HG03460 (cell line): ENCODE measurements at regions not wholly inside any gene's neighbourhood (a gene's known extent, or its start where the extent isn't known, plus 50 kb on each side); places are given as distances from the start of the nearest gene placed in this dataset.

Experiments
- ATAC-seq: cut with Tn5 transposase; IDR thresholded peaks from one replicate; pipeline ENCODE4 v1.9.1; 2021; ENCODE audit not compliant: unreplicated experiment

- ATAC-seq, result peak; percentile 82
These were observed 209.4 kb upstream of the TRIB2 start for GRCh38 chr2:12507295-12507694.

GRCh38 chr2:12510070-12510469 lies 206.7 kb upstream of the TRIB2 start:
- no peak for ATAC-seq

GRCh38 chr2:12513339-12513738 lies 203.4 kb upstream of the TRIB2 start:
- ATAC-seq, result no peak

- ATAC-seq, result no peak
These were observed 202.6 kb upstream of the TRIB2 start for GRCh38 chr2:12514168-12514567.

- no peak for ATAC-seq
These were observed 201.9 kb upstream of the TRIB2 start for GRCh38 chr2:12514631-12515437.

GRCh38 chr2:12515871-12516270 lies 200.9 kb upstream of the TRIB2 start:
- ATAC-seq, result no peak

- no peak for ATAC-seq
These were observed 183.3 kb upstream of the TRIB2 start for GRCh38 chr2:12533337-12534005.

- no peak for ATAC-seq
These were observed 182.0 kb upstream of the TRIB2 start for GRCh38 chr2:12534646-12535263.

- no peak for ATAC-seq
These were observed 179.8 kb upstream of the TRIB2 start for GRCh38 chr2:12536976-12537375.

GRCh38 chr2:12538138-12538694 lies 178.5 kb upstream of the TRIB2 start:
- ATAC-seq, result no peak

GRCh38 chr2:12539336-12539735 lies 177.4 kb upstream of the TRIB2 start:
- no peak for ATAC-seq

GRCh38 chr2:12539776-12540562 lies 176.8 kb upstream of the TRIB2 start:
- ATAC-seq, result no peak

- ATAC-seq, result no peak
These were observed 173.4 kb upstream of the TRIB2 start for GRCh38 chr2:12543076-12543977.

GRCh38 chr2:12543978-12544558 lies 172.7 kb upstream of the TRIB2 start:
- no peak for ATAC-seq

GRCh38 chr2:12547566-12548170 lies 169.1 kb upstream of the TRIB2 start:
- ATAC-seq, result no peak

GRCh38 chr2:12548906-12549305 lies 167.8 kb upstream of the TRIB2 start:
- ATAC-seq, result no peak

- ATAC-seq, result no peak
These were observed 167.1 kb upstream of the TRIB2 start for GRCh38 chr2:12549641-12550040.

- ATAC-seq, result no peak
These were observed 164.6 kb upstream of the TRIB2 start for GRCh38 chr2:12552092-12552491.
